ENCODE measurements at regions not wholly inside any gene's neighbourhood (a gene's known extent, or its start where the extent isn't known, plus 50 kb on each side); places are given as distances from the start of the nearest gene placed in this dataset.

- no peak for DNase-seq
- Histone ChIP-seq H3K36me3 (no peaks in the 10 kb centered on the region), H3K27ac (no peak overlapping the region), H3K4me3 (no peak overlapping the region), H3K27me3 (no peaks in the 10 kb centered on the region), H3K4me1 (no peaks in the 10 kb centered on the region), H3K9me3 (no peaks in the 10 kb centered on the region)
- no peak for TF ChIP-seq POLR2A (IDR thresholded peaks at IDR 0.05)
- TF ChIP-seq, protein P1, sequence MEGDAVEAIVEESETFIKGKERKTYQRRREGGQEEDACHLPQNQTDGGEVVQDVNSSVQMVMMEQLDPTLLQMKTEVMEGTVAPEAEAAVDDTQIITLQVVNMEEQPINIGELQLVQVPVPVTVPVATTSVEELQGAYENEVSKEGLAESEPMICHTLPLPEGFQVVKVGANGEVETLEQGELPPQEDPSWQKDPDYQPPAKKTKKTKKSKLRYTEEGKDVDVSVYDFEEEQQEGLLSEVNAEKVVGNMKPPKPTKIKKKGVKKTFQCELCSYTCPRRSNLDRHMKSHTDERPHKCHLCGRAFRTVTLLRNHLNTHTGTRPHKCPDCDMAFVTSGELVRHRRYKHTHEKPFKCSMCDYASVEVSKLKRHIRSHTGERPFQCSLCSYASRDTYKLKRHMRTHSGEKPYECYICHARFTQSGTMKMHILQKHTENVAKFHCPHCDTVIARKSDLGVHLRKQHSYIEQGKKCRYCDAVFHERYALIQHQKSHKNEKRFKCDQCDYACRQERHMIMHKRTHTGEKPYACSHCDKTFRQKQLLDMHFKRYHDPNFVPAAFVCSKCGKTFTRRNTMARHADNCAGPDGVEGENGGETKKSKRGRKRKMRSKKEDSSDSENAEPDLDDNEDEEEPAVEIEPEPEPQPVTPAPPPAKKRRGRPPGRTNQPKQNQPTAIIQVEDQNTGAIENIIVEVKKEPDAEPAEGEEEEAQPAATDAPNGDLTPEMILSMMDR (IDR thresholded peaks at IDR 0.05): no peak
Measured at GRCh38 chr5:43785198-43785597, 182.2 kb downstream of the NNT start.

DNA sequence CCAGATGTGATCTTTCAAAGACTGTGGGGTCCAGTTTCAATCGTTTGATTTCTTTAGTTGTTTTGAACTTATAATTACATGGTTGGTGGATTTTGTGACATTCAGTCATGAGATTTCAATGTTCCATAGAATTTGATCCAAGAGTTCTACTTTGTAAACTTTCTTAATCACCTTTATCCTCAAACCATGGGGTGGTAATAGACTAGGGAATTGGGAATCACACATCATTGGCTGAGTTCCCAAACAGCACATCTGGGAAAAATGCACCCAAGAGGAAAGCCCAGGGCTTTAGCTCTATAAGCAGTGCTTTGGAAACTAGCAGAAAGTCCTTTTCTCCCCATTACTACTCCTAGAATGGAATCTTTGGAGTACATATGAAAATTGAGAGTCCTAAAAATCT lies 177.6 kb downstream of the NNT start:
- Histone ChIP-seq H3K27ac (no peak overlapping the region), H3K9me3 (no peaks in the 10 kb centered on the region), H3K4me3 (no peak overlapping the region), H3K4me1 (no peaks in the 10 kb centered on the region), H3K36me3 (no peaks in the 10 kb centered on the region), H3K27me3 (no peaks in the 10 kb centered on the region)
- DNase-seq: no peak
- no peak for TF ChIP-seq POLR2A (IDR thresholded peaks at IDR 0.05)
- TF ChIP-seq, protein P1 (IDR thresholded peaks at IDR 0.05): no peak

GRCh38 chr5:43774881-43775399 lies 172.0 kb downstream of the NNT start:
- TF ChIP-seq, protein P1 (IDR thresholded peaks at IDR 0.05): no peak
- no peak for TF ChIP-seq POLR2A (IDR thresholded peaks at IDR 0.05)

GRCh38 chr5:43773478-43773844 lies 170.5 kb downstream of the NNT start:
- Histone ChIP-seq H3K27me3 (no peaks in the 10 kb centered on the region), H3K27ac (no peak overlapping the region), H3K4me3 (no peak overlapping the region), H3K36me3 (no peaks in the 10 kb centered on the region), H3K9me3 (no peaks in the 10 kb centered on the region), H3K4me1 (no peaks in the 10 kb centered on the region)
- TF ChIP-seq POLR2A (IDR thresholded peaks at IDR 0.05): no peak
- TF ChIP-seq, protein P1 (IDR thresholded peaks at IDR 0.05): no peak
- no peak for DNase-seq

More at GRCh38 chr5:43774881-43775399, 172.0 kb downstream of the NNT start:
- no peaks in the 10 kb centered on the region for H3K9me3 ChIP-seq
- H3K36me3 ChIP-seq: no peaks in the 10 kb centered on the region
- no peaks in the 10 kb centered on the region for H3K27me3 ChIP-seq
- DNase-seq: no peak
- H3K4me1 ChIP-seq: no peaks in the 10 kb centered on the region
- H3K27ac ChIP-seq: no peak overlapping the region
- no peak overlapping the region for H3K4me3 ChIP-seq

GRCh38 chr5:43772764-43773477 lies 169.9 kb downstream of the NNT start:
- TF ChIP-seq, protein P1 (IDR thresholded peaks at IDR 0.05): no peak
- TF ChIP-seq POLR2A (IDR thresholded peaks at IDR 0.05): no peak
- H3K27ac ChIP-seq: no peak overlapping the region
- no peaks in the 10 kb centered on the region for H3K36me3 ChIP-seq
- H3K27me3 ChIP-seq: no peaks in the 10 kb centered on the region
- no peak overlapping the region for H3K4me3 ChIP-seq
- no peak for DNase-seq
- H3K9me3 ChIP-seq: no peaks in the 10 kb centered on the region
- H3K4me1 ChIP-seq: no peaks in the 10 kb centered on the region

All from Peyer's patch (tissue), 4 donors.